Large intestine (tissue), 3 donors: ENCODE measurements at regions not wholly inside any gene's neighbourhood (a gene's known extent, or its start where the extent isn't known, plus 50 kb on each side); places are given as distances from the start of the nearest gene placed in this dataset.

Experiments used
- DNase-seq, 2 donors: peaks; one replicate each; pipeline versions ENCODE4 v3.0.0 to v3.0.0-alpha.2; 2013
- H3K27ac ChIP-seq: one replicate; pipeline ENCODE4 v1.5.1; 2013; ENCODE audit warnings: low read length
- H3K27me3 ChIP-seq: 2 replicates; pipeline ENCODE4 v1.6.1; 2013; ENCODE audit warnings: low read length; ENCODE audit not compliant: control insufficient read depth, insufficient read depth
- H3K36me3 ChIP-seq: 2 replicates; pipeline ENCODE4 v1.6.1; 2013; ENCODE audit warnings: low read length; ENCODE audit not compliant: control insufficient read depth, insufficient read depth
- H3K4me1 ChIP-seq: one replicate; pipeline ENCODE4 v1.6.1; 2013; ENCODE audit warnings: low read length; ENCODE audit not compliant: control insufficient read depth, insufficient read depth
- H3K4me3 ChIP-seq: one replicate; pipeline ENCODE4 v1.5.1; 2013; ENCODE audit warnings: low read length
- H3K9me3 ChIP-seq: one replicate; pipeline ENCODE4 v1.6.1; 2013; ENCODE audit warnings: mild to moderate bottlenecking, low read depth, low read length, moderate library complexity; ENCODE audit not compliant: control insufficient read depth
- WGBS: methylation state at CpG from one replicate; pipeline ENCODE4 v1.1.5; 2013; ENCODE audit warnings: low lambda C conversion rate; ENCODE audit not compliant: insufficient coverage; 5-methylcytosine and 5-hydroxymethylcytosine counted together

- H3K27ac ChIP-seq = no peak overlapping the region
- no peaks in the 10 kb centered on the region for H3K36me3 ChIP-seq
- peaks cover 3% of the 10 kb centered on the region for H3K9me3 ChIP-seq
- DNase-seq = no peak
- no peak overlapping the region for H3K4me3 ChIP-seq
- no CpG with 5 or more reads among the region's 4 CpGs for WGBS
- H3K4me1 ChIP-seq = peaks cover 34% of the 10 kb centered on the region
- H3K27me3 ChIP-seq = peaks cover 4% of the 10 kb centered on the region
These were observed 124.1 kb downstream of the WDR11 start for GRCh38 chr10:120975072-120975867.

- no peaks in the 10 kb centered on the region for H3K36me3 ChIP-seq
- no peak overlapping the region for H3K4me3 ChIP-seq
- peaks cover 3% of the 10 kb centered on the region for H3K9me3 ChIP-seq
- H3K4me1 ChIP-seq = peaks cover 33% of the 10 kb centered on the region
- no peak overlapping the region for H3K27ac ChIP-seq
- WGBS = no CpG with 5 or more reads among the region's 2 CpGs
- no peak for DNase-seq
- peaks cover 4% of the 10 kb centered on the region for H3K27me3 ChIP-seq
These were observed 124.7 kb downstream of the WDR11 start for GRCh38 chr10:120975868-120976225.

GRCh38 chr10:120977897-120978296 lies 126.7 kb downstream of the WDR11 start:
- Histone ChIP-seq H3K36me3 (no peaks in the 10 kb centered on the region), H3K9me3 (peaks cover 3% of the 10 kb centered on the region), H3K4me1 (peaks cover 46% of the 10 kb centered on the region), H3K27me3 (peaks cover 4% of the 10 kb centered on the region), H3K4me3 (no peak overlapping the region), H3K27ac (peak overlapping the region; percentile 83)
- DNase-seq = peak in 1 of 2 donors; percentile 30
- no CpG with 5 or more reads among the region's 6 CpGs for WGBS

- peaks cover 3% of the 10 kb centered on the region for H3K9me3 ChIP-seq
- no peaks in the 10 kb centered on the region for H3K36me3 ChIP-seq
- peaks cover 4% of the 10 kb centered on the region for H3K27me3 ChIP-seq
- peak overlapping the region; percentile 47 for H3K4me3 ChIP-seq
- DNase-seq = peak; percentile 43 to 75
- peak overlapping the region; percentile 83 for H3K27ac ChIP-seq
- peaks cover 53% of the 10 kb centered on the region for H3K4me1 ChIP-seq
- WGBS = no CpG with 5 or more reads among the region's 15 CpGs
These were observed 127.6 kb downstream of the WDR11 start for GRCh38 chr10:120978589-120979252.

GRCh38 chr10:120979435-120980278 lies 128.5 kb downstream of the WDR11 start:
- Histone ChIP-seq H3K9me3 (peaks cover 3% of the 10 kb centered on the region), H3K27ac (peak overlapping the region; percentile 83), H3K27me3 (peaks cover 4% of the 10 kb centered on the region), H3K4me3 (peak overlapping the region; percentile 47), H3K36me3 (no peaks in the 10 kb centered on the region), H3K4me1 (peaks cover 53% of the 10 kb centered on the region)
- WGBS = no CpG with 5 or more reads among the region's 68 CpGs
- DNase-seq = peak; percentile 70 to 92

- Histone ChIP-seq H3K36me3 (no peaks in the 10 kb centered on the region), H3K9me3 (no peaks in the 10 kb centered on the region), H3K27me3 (peaks cover 4% of the 10 kb centered on the region), H3K4me1 (peaks cover 53% of the 10 kb centered on the region), H3K4me3 (no peak overlapping the region), H3K27ac (peak overlapping the region; percentile 83)
- peak in 1 of 2 donors; percentile 23 for DNase-seq
- 66% methylated on average over 3 of the region's 18 CpGs for WGBS
These were observed 129.4 kb downstream of the WDR11 start for GRCh38 chr10:120980279-120981255.

GRCh38 chr10:120981601-120982391 lies 130.6 kb downstream of the WDR11 start:
- Histone ChIP-seq H3K4me3 (no peak overlapping the region), H3K9me3 (no peaks in the 10 kb centered on the region), H3K4me1 (peaks cover 53% of the 10 kb centered on the region), H3K27ac (peak overlapping the region; percentile 19), H3K27me3 (peaks cover 4% of the 10 kb centered on the region), H3K36me3 (no peaks in the 10 kb centered on the region)
- peak in 1 of 2 donors; percentile 9 for DNase-seq
- WGBS = no CpG with 5 or more reads among the region's 8 CpGs

GRCh38 chr10:120982507-120982906 lies 131.3 kb downstream of the WDR11 start:
- no peaks in the 10 kb centered on the region for H3K9me3 ChIP-seq
- H3K27ac ChIP-seq = no peak overlapping the region
- WGBS = no CpG with 5 or more reads among the region's 3 CpGs
- DNase-seq = no peak
- no peaks in the 10 kb centered on the region for H3K36me3 ChIP-seq
- peaks cover 53% of the 10 kb centered on the region for H3K4me1 ChIP-seq
- H3K27me3 ChIP-seq = peaks cover 4% of the 10 kb centered on the region
- no peak overlapping the region for H3K4me3 ChIP-seq

- Histone ChIP-seq H3K36me3 (no peaks in the 10 kb centered on the region), H3K27me3 (peaks cover 4% of the 10 kb centered on the region), H3K4me1 (peaks cover 44% of the 10 kb centered on the region), H3K27ac (no peak overlapping the region), H3K4me3 (no peak overlapping the region), H3K9me3 (peaks cover 2% of the 10 kb centered on the region)
- no CpG with 5 or more reads among the region's 2 CpGs for WGBS
- DNase-seq = no peak
These were observed 132.6 kb downstream of the WDR11 start for GRCh38 chr10:120983721-120984120.
